Liver (tissue), 8 donors: ENCODE measurements at regions not wholly inside any gene's neighbourhood (a gene's known extent, or its start where the extent isn't known, plus 50 kb on each side); places are given as distances from the start of the nearest gene placed in this dataset.

Experiments
- DNase-seq: peaks from one replicate; pipeline ENCODE4 v3.0.0-alpha.2; 2017; ENCODE audit warnings: low spot score
- H3K27ac ChIP-seq, 2 donors: one replicate each; pipeline ENCODE4 v1.7.0; 2013; ENCODE audit warnings: inconsistent platforms in 2 of 2, low read length in 2 of 2, control low read depth in 1 of 2, low read depth in 1 of 2, mild to moderate bottlenecking in 1 of 2
- H3K27me3 ChIP-seq, 4 donors: one replicate each; pipeline versions ENCODE4 v1.6.1 to v1.7.0; 2013; ENCODE audit warnings: low read length in 3 of 4, inconsistent platforms in 1 of 4, mild to moderate bottlenecking in 1 of 4, moderate library complexity in 1 of 4; ENCODE audit not compliant: control insufficient read depth in 4 of 4, insufficient read depth in 4 of 4
- H3K36me3 ChIP-seq, 4 donors: one replicate each; pipeline versions ENCODE4 v1.6.1 to v1.7.0; 2013; ENCODE audit warnings: low read length in 3 of 4, mild to moderate bottlenecking in 3 of 4, low read depth in 1 of 4, moderate library complexity in 1 of 4; ENCODE audit not compliant: control insufficient read depth in 4 of 4, insufficient read depth in 3 of 4
- H3K4me1 ChIP-seq, 4 donors: one replicate each; pipeline versions ENCODE4 v1.6.1 to v1.7.0; 2013; ENCODE audit warnings: low read length in 3 of 4, mild to moderate bottlenecking in 3 of 4, moderate library complexity in 1 of 4; ENCODE audit not compliant: control insufficient read depth in 4 of 4, insufficient read depth in 4 of 4
- H3K4me3 ChIP-seq, 3 donors: one replicate each; pipeline versions ENCODE4 v1.6.1 to v1.7.0; 2013; ENCODE audit warnings: low read length in 3 of 3, control low read depth in 1 of 3, low read depth in 1 of 3, mild to moderate bottlenecking in 1 of 3
- H3K9ac ChIP-seq, 2 donors: one replicate each; pipeline ENCODE4 v1.7.0; 2013; ENCODE audit warnings: low read length in 2 of 2, mild to moderate bottlenecking in 2 of 2, moderate library complexity in 2 of 2, control low read depth in 1 of 2, low read depth in 1 of 2
- H3K9me3 ChIP-seq, 4 donors: one replicate each; pipeline versions ENCODE4 v1.6.1 to v1.7.0; 2013; ENCODE audit warnings: low read length in 3 of 4; ENCODE audit not compliant: control insufficient read depth in 4 of 4
- EGR1 ChIP-seq, 2 donors: IDR thresholded peaks; 2 replicates each; pipeline ENCODE4 v1.6.1; 2016 to 2018; ENCODE audit warnings: antibody characterized with exemption in 2 of 2, low read depth in 2 of 2
- FOXA1 ChIP-seq: IDR thresholded peaks from 2 replicates; pipeline ENCODE4 v1.6.1; 2016; ENCODE audit warnings: antibody characterized with exemption
- FOXA2 ChIP-seq: IDR thresholded peaks from 2 replicates; pipeline ENCODE4 v1.6.1; 2016; ENCODE audit warnings: antibody characterized with exemption
- GABPA ChIP-seq, 2 donors: IDR thresholded peaks in 1 of 2; conservative IDR thresholded peaks in 1 of 2; 2 replicates each; pipeline ENCODE4 v1.6.1; 2016; ENCODE audit warnings: antibody characterized with exemption in 2 of 2, mild to moderate bottlenecking in 1 of 2, moderate library complexity in 1 of 2
- HNF4A ChIP-seq, 2 donors: conservative IDR thresholded peaks; 2 replicates each; pipeline ENCODE4 v1.6.1; 2016; ENCODE audit warnings: antibody characterized with exemption in 2 of 2, mild to moderate bottlenecking in 2 of 2
- HNF4G ChIP-seq: IDR thresholded peaks from 2 replicates; pipeline ENCODE4 v1.6.1; 2016; ENCODE audit warnings: antibody characterized with exemption
- JUND ChIP-seq, 2 donors: IDR thresholded peaks; 2 replicates each; pipeline ENCODE4 v1.6.1; 2016; ENCODE audit warnings: antibody characterized with exemption in 2 of 2
- NR2F2 ChIP-seq: IDR thresholded peaks from 2 replicates; pipeline ENCODE4 v1.6.1; 2016; ENCODE audit warnings: antibody characterized with exemption
- RAD21 ChIP-seq, 2 donors: IDR thresholded peaks; 2 replicates each; pipeline ENCODE4 v1.6.1; 2016; ENCODE audit warnings: antibody characterized with exemption in 2 of 2, mild to moderate bottlenecking in 2 of 2
- RXRA ChIP-seq, 2 donors: IDR thresholded peaks; 2 replicates each; pipeline ENCODE4 v1.6.1; 2017 to 2018; ENCODE audit warnings: antibody characterized with exemption in 2 of 2, mild to moderate bottlenecking in 1 of 2
- SP1 ChIP-seq: IDR thresholded peaks from 2 replicates; pipeline ENCODE4 v1.6.1; 2018; ENCODE audit warnings: antibody characterized with exemption, mild to moderate bottlenecking
- TAF1 ChIP-seq: conservative IDR thresholded peaks from 2 replicates; pipeline ENCODE4 v1.6.1; 2016; ENCODE audit warnings: antibody characterized with exemption, mild to moderate bottlenecking
- YY1 ChIP-seq: IDR thresholded peaks from 2 replicates; pipeline ENCODE4 v1.6.1; 2016; ENCODE audit warnings: antibody characterized with exemption, mild to moderate bottlenecking
- WGBS: extraction: QIAGEN DNeasy Blood & Tissue Kit; methylation state at CpG from one replicate; pipeline ENCODE4 v1.1.7; 2013; 5-methylcytosine and 5-hydroxymethylcytosine counted together
- TF ChIP-seq, protein P1 (sequence below): IDR thresholded peaks from 2 replicates; pipeline ENCODE4 v1.6.1; 2016; ENCODE audit warnings: antibody characterized with exemption, mild to moderate bottlenecking
- TF ChIP-seq, protein P2 (sequence below): IDR thresholded peaks from 2 replicates; pipeline ENCODE4 v1.6.1; 2016; ENCODE audit warnings: antibody characterized with exemption
- TF ChIP-seq, protein P3 (sequence below): IDR thresholded peaks from 2 replicates; pipeline ENCODE4 v1.6.1; 2016; ENCODE audit warnings: antibody characterized with exemption
- TF ChIP-seq, protein P4 (sequence below): fragments of 150-350 bp; IDR thresholded peaks from 2 replicates; pipeline ENCODE4 v1.5.1; 2017; ENCODE audit warnings: improper control_type of control experiment, low read depth, low read length; ENCODE audit not compliant: missing input control
- TF ChIP-seq, protein P5 (sequence below): IDR thresholded peaks from 2 replicates; pipeline ENCODE4 v1.6.1; 2016; ENCODE audit warnings: antibody characterized with exemption
- donor health status: healthy.
- donor health status: healthy.
- donor health status: healthy.
- donor health status: healthy.
- donor health status: healthy.

DNA sequence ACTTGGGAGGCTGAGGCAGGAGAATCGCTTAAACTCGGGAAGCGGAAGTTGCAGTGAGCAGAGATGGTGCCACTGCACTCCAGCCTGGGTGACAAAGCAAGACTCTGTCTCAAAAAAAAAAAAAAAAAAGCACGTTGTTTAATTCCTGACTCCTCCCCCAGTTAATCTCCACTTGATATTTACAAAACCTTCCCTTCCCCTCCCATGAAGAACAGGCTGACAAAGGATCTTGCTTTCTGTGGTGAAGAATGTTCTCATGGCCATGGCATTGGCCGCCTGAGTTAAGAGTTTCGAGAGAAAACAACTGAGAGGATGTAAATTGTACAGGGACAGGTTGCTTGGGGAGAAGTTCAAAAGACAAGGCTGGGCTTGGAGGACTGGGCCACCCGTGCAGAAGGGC lies 168.2 kb upstream of the BCOR start:
- no peaks in the 10 kb centered on the region for H3K27me3 ChIP-seq
- H3K27ac ChIP-seq, result no peak overlapping the region
- no peak for TF ChIP-seq FOXA2
- TF ChIP-seq RAD21 (IDR thresholded peaks at IDR 0.05), result no peak
- TF ChIP-seq JUND (IDR thresholded peaks at IDR 0.05), result no peak
- TF ChIP-seq YY1, result no peak
- TF ChIP-seq RXRA (IDR thresholded peaks at IDR 0.05), result no peak
- TF ChIP-seq, protein P1, sequence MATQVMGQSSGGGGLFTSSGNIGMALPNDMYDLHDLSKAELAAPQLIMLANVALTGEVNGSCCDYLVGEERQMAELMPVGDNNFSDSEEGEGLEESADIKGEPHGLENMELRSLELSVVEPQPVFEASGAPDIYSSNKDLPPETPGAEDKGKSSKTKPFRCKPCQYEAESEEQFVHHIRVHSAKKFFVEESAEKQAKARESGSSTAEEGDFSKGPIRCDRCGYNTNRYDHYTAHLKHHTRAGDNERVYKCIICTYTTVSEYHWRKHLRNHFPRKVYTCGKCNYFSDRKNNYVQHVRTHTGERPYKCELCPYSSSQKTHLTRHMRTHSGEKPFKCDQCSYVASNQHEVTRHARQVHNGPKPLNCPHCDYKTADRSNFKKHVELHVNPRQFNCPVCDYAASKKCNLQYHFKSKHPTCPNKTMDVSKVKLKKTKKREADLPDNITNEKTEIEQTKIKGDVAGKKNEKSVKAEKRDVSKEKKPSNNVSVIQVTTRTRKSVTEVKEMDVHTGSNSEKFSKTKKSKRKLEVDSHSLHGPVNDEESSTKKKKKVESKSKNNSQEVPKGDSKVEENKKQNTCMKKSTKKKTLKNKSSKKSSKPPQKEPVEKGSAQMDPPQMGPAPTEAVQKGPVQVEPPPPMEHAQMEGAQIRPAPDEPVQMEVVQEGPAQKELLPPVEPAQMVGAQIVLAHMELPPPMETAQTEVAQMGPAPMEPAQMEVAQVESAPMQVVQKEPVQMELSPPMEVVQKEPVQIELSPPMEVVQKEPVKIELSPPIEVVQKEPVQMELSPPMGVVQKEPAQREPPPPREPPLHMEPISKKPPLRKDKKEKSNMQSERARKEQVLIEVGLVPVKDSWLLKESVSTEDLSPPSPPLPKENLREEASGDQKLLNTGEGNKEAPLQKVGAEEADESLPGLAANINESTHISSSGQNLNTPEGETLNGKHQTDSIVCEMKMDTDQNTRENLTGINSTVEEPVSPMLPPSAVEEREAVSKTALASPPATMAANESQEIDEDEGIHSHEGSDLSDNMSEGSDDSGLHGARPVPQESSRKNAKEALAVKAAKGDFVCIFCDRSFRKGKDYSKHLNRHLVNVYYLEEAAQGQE, result no peak
- TF ChIP-seq TAF1, result no peak
- TF ChIP-seq, protein P2, sequence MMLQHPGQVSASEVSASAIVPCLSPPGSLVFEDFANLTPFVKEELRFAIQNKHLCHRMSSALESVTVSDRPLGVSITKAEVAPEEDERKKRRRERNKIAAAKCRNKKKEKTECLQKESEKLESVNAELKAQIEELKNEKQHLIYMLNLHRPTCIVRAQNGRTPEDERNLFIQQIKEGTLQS, result no peak
- TF ChIP-seq, protein P3, sequence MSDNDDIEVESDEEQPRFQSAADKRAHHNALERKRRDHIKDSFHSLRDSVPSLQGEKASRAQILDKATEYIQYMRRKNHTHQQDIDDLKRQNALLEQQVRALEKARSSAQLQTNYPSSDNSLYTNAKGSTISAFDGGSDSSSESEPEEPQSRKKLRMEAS, result no peak
- TF ChIP-seq NR2F2, result no peak
- no peak for TF ChIP-seq SP1
- no peak for TF ChIP-seq FOXA1
- TF ChIP-seq HNF4G, result no peak
- TF ChIP-seq GABPA (IDR thresholded peaks at IDR 0.05 in 1 of 2, conservative IDR thresholded peaks at IDR 0.05 in 1 of 2), result no peak
- TF ChIP-seq, protein P4, sequence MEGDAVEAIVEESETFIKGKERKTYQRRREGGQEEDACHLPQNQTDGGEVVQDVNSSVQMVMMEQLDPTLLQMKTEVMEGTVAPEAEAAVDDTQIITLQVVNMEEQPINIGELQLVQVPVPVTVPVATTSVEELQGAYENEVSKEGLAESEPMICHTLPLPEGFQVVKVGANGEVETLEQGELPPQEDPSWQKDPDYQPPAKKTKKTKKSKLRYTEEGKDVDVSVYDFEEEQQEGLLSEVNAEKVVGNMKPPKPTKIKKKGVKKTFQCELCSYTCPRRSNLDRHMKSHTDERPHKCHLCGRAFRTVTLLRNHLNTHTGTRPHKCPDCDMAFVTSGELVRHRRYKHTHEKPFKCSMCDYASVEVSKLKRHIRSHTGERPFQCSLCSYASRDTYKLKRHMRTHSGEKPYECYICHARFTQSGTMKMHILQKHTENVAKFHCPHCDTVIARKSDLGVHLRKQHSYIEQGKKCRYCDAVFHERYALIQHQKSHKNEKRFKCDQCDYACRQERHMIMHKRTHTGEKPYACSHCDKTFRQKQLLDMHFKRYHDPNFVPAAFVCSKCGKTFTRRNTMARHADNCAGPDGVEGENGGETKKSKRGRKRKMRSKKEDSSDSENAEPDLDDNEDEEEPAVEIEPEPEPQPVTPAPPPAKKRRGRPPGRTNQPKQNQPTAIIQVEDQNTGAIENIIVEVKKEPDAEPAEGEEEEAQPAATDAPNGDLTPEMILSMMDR, result no peak
- TF ChIP-seq EGR1 (IDR thresholded peaks at IDR 0.05; ENCODE audit: low read depth in 2 of 2), result no peak
- TF ChIP-seq, protein P5, sequence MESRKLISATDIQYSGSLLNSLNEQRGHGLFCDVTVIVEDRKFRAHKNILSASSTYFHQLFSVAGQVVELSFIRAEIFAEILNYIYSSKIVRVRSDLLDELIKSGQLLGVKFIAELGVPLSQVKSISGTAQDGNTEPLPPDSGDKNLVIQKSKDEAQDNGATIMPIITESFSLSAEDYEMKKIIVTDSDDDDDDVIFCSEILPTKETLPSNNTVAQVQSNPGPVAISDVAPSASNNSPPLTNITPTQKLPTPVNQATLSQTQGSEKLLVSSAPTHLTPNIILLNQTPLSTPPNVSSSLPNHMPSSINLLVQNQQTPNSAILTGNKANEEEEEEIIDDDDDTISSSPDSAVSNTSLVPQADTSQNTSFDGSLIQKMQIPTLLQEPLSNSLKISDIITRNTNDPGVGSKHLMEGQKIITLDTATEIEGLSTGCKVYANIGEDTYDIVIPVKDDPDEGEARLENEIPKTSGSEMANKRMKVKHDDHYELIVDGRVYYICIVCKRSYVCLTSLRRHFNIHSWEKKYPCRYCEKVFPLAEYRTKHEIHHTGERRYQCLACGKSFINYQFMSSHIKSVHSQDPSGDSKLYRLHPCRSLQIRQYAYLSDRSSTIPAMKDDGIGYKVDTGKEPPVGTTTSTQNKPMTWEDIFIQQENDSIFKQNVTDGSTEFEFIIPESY, result no peak
- no peak for TF ChIP-seq HNF4A (conservative IDR thresholded peaks at IDR 0.05)
- peaks cover 0 to 16% (median 7%) of the 10 kb centered on the region in 4 donors for H3K4me1 ChIP-seq
- no peaks in the 10 kb centered on the region for H3K36me3 ChIP-seq
- no peak overlapping the region for H3K4me3 ChIP-seq
- WGBS, result 76% methylated on average over 7 of the region's 7 CpGs
- DNase-seq, result no peak
- H3K9ac ChIP-seq, result no peak overlapping the region
- H3K9me3 ChIP-seq, result no peaks in the 10 kb centered on the region
